ENCODE measurements at regions not wholly inside any gene's neighbourhood (a gene's known extent, or its start where the extent isn't known, plus 50 kb on each side); places are given as distances from the start of the nearest gene placed in this dataset.

GRCh38 chr2:20140321-20141055 lies 84.4 kb downstream of the SDC1 start:
- no peak for TF ChIP-seq CTCF (conservative IDR thresholded peaks at IDR 0.05; ENCODE audit: low read depth, low read length)
- DNase-seq (ENCODE audit: low read depth), result no peak
- no peak overlapping the region for H3K4me3 ChIP-seq (ENCODE audit: low read depth, low read length)

- no peak for TF ChIP-seq CTCF (conservative IDR thresholded peaks at IDR 0.05; ENCODE audit: low read depth, low read length)
- DNase-seq (ENCODE audit: low read depth), result no peak
- no peak overlapping the region for H3K4me3 ChIP-seq (ENCODE audit: low read depth, low read length)
Measured at GRCh38 chr2:20139407-20140172, 85.3 kb downstream of the SDC1 start.

- no peak for TF ChIP-seq CTCF (conservative IDR thresholded peaks at IDR 0.05; ENCODE audit: low read depth, low read length)
- no peak for DNase-seq (ENCODE audit: low read depth)
- no peak overlapping the region for H3K4me3 ChIP-seq (ENCODE audit: low read depth, low read length)
Measured at GRCh38 chr2:20138696-20139095, 86.2 kb downstream of the SDC1 start.

GRCh38 chr2:20137884-20138283 lies 86.5 kb upstream of the LAPTM4A start:
- no peak overlapping the region for H3K4me3 ChIP-seq (ENCODE audit: low read depth, low read length)
- no peak for DNase-seq (ENCODE audit: low read depth)
- TF ChIP-seq CTCF (conservative IDR thresholded peaks at IDR 0.05; ENCODE audit: low read depth, low read length), result no peak

GRCh38 chr2:20137131-20137571 lies 85.7 kb upstream of the LAPTM4A start:
- DNase-seq (ENCODE audit: low read depth), result no peak
- TF ChIP-seq CTCF (conservative IDR thresholded peaks at IDR 0.05; ENCODE audit: low read depth, low read length), result no peak
- no peak overlapping the region for H3K4me3 ChIP-seq (ENCODE audit: low read depth, low read length)

- no peak overlapping the region for H3K4me3 ChIP-seq (ENCODE audit: low read depth, low read length)
- DNase-seq (ENCODE audit: low read depth), result no peak
- no peak for TF ChIP-seq CTCF (conservative IDR thresholded peaks at IDR 0.05; ENCODE audit: low read depth, low read length)
Measured at GRCh38 chr2:20136149-20136548, 84.7 kb upstream of the LAPTM4A start.

Data from epithelial cell of proximal tubule (primary cell).